ENCODE measurements at regions not wholly inside any gene's neighbourhood (a gene's known extent, or its start where the extent isn't known, plus 50 kb on each side); places are given as distances from the start of the nearest gene placed in this dataset.

GRCh38 chr5:56309262-56309826 is 76.2 kb upstream of the ANKRD55 start:
- Histone ChIP-seq H3K9me3 (no peaks in the 10 kb centered on the region), H3K36me3 (no peaks in the 10 kb centered on the region), H3K4me3 (no peak overlapping the region), H3K27me3 (no peaks in the 10 kb centered on the region), H3K4me1 (peaks cover 22 to 43% (median 23%) of the 10 kb centered on the region in 3 donors), H3K27ac (no peak overlapping the region)
- whole genome bisulfite sequencing, 2 donors, result 69 to 75% methylated on average over 2 of the region's 2 CpGs
- no peak for DNase-seq
- no peak for ATAC-seq
- FAIRE-seq, result no peak
- intact Hi-C loops (cut with DNase I), result no loop called here
- TF ChIP-seq CTCF (IDR thresholded peaks at IDR 0.05), result no peak

GRCh38 chr5:56307714-56308333 is 74.7 kb upstream of the ANKRD55 start:
- WGBS, 2 donors, result 46 to 55% methylated on average over 1 of the region's 1 CpG

GRCh38 chr5:56306433-56307150 is 73.5 kb upstream of the ANKRD55 start:
- intact Hi-C loops (cut with DNase I), result no loop called here
- DNase-seq (no peak), FAIRE-seq (no peak), ATAC-seq (no peak)
- no peak overlapping the region for H3K27ac ChIP-seq
- WGBS, 2 donors, result 63 to 67% methylated on average over 4 of the region's 4 CpGs
- no peak overlapping the region for H3K4me3 ChIP-seq
- TF ChIP-seq CTCF (IDR thresholded peaks at IDR 0.05), result no peak
- H3K4me1 ChIP-seq, result peaks cover 7 to 32% (median 12%) of the 10 kb centered on the region in 3 donors
- H3K27me3 ChIP-seq, result no peaks in the 10 kb centered on the region
- no peaks in the 10 kb centered on the region for H3K36me3 ChIP-seq
- no peaks in the 10 kb centered on the region for H3K9me3 ChIP-seq

More at GRCh38 chr5:56307714-56308333, 74.7 kb upstream of the ANKRD55 start:
- intact Hi-C loops (cut with DNase I), result no loop called here
- no peaks in the 10 kb centered on the region for H3K9me3 ChIP-seq
- FAIRE-seq, result no peak
- no peak for TF ChIP-seq CTCF (IDR thresholded peaks at IDR 0.05)
- ATAC-seq, result peak; percentile 52 to 70 (median 64)
- H3K36me3 ChIP-seq, result no peaks in the 10 kb centered on the region
- H3K27ac ChIP-seq, result peak overlapping the region in 3 of 4 donors; percentile 6 to 50 (median 40)
- DNase-seq, result peak in 2 of 6 donors; percentile 34 to 46
- no peak overlapping the region for H3K4me3 ChIP-seq
- peaks cover 19 to 43% (median 23%) of the 10 kb centered on the region in 3 donors for H3K4me1 ChIP-seq
- H3K27me3 ChIP-seq, result no peaks in the 10 kb centered on the region

GRCh38 chr5:56305001-56305950 is 72.1 kb upstream of the ANKRD55 start:
- intact Hi-C loops (cut with DNase I), result no loop called here
- DNase-seq (no peak), FAIRE-seq (no peak), ATAC-seq (peak in 3 of 4 donors; percentile 47 to 55 (median 54))
- Histone ChIP-seq H3K27me3 (no peaks in the 10 kb centered on the region), H3K4me1 (peaks cover 0 to 18% (median 4%) of the 10 kb centered on the region in 3 donors), H3K9me3 (no peaks in the 10 kb centered on the region), H3K36me3 (no peaks in the 10 kb centered on the region), H3K27ac (peak overlapping the region in 1 of 4 donors; percentile 20), H3K4me3 (no peak overlapping the region)
- WGBS, 2 donors, result 56 to 57% methylated on average over 4 of the region's 4 CpGs
- TF ChIP-seq CTCF (IDR thresholded peaks at IDR 0.05), result no peak
